B cell (primary cell): ENCODE measurements at regions not wholly inside any gene's neighbourhood (a gene's known extent, or its start where the extent isn't known, plus 50 kb on each side); places are given as distances from the start of the nearest gene placed in this dataset.

Experiments
- ATAC-seq: fragments of 200-7000 bp; cut with Tn5 transposase; one replicate; pipeline ENCODE4 v1.10.0; 2021; ENCODE audit warnings: low read depth, mild to moderate bottlenecking, moderate number of reproducible peaks, moderate library complexity
- CTCF ChIA-PET: fragments of 350-600 bp; sonication (Branson Sonifier 250); formaldehyde crosslinking; loops from one replicate; lab custom pipeline; 2021; ENCODE audit warnings: antibody characterized with exemption, inconsistent platforms; lab: Charles Lee
- POLR2A ChIA-PET: fragments of 350-600 bp; sonication (Branson Sonifier 250); formaldehyde crosslinking; loops from one replicate; lab custom pipeline; 2021; ENCODE audit warnings: antibody characterized with exemption; lab: Charles Lee
- DNase-seq: peaks from one replicate; pipeline ENCODE4 v3.0.0; 2013
- H2AFZ ChIP-seq: 2 replicates; pipeline ENCODE4 v1.6.1; 2012; ENCODE audit warnings: mild to moderate bottlenecking, low read depth, low read length; ENCODE audit not compliant: insufficient read depth, poor library complexity, severe bottlenecking
- H3K27ac ChIP-seq, 2 donors: 1 replicate in 1 of 2; 2 replicates in 1 of 2; pipeline ENCODE4 v1.5.1; 2012 to 2013; ENCODE audit warnings: low read length in 2 of 2, mild to moderate bottlenecking in 2 of 2, moderate library complexity in 1 of 2
- H3K27me3 ChIP-seq, 4 experiments: fragments of 200-600 bp in 1 of 4; sonication (generic) in 1 of 4; replicated peaks in 1 of 4; 1 replicate in 2 of 4; 2 replicates in 2 of 4; pipeline versions ENCODE4 v1.6.1 to v1.7.0; 2013 to 2016; ENCODE audit warnings: low read length in 3 of 4, mild to moderate bottlenecking in 2 of 4, mixed read lengths in 1 of 4, moderate library complexity in 1 of 4; ENCODE audit not compliant: insufficient read depth in 4 of 4, control insufficient read depth in 3 of 4; ENCODE audit errors: control extremely low read depth in 1 of 4
- H3K36me3 ChIP-seq, 2 experiments: replicated peaks in 1 of 2; 1 replicate in 1 of 2; 2 replicates in 1 of 2; pipeline versions ENCODE4 v1.6.1 to v1.7.1; 2013; ENCODE audit warnings: low read length in 1 of 2; ENCODE audit not compliant: insufficient read depth in 2 of 2, control insufficient read depth in 1 of 2; ENCODE audit errors: control extremely low read depth in 1 of 2, extremely low read depth in 1 of 2
- H3K4me1 ChIP-seq, 2 donors: fragments of 200-600 bp in 1 of 2; sonication (generic) in 1 of 2; 1 replicate in 1 of 2; 2 replicates in 1 of 2; pipeline versions ENCODE4 v1.5.1 to v1.6.1; 2013 to 2017; ENCODE audit warnings: low read length in 2 of 2; ENCODE audit not compliant: control insufficient read depth in 2 of 2, insufficient read depth in 2 of 2
- H3K4me2 ChIP-seq: replicated peaks from 2 replicates; pipeline ENCODE3; 2012; ENCODE audit warnings: mild to moderate bottlenecking, low read depth, low read length; ENCODE audit not compliant: poor library complexity, severe bottlenecking
- H3K4me3 ChIP-seq, 5 experiments: fragments of 200-600 bp in 1 of 5; sonication (generic) in 1 of 5; 1 replicate in 3 of 5; 2 replicates in 2 of 5; pipeline versions ENCODE4 v1.5.1 to v1.7.0; 2011 to 2016; ENCODE audit warnings: low read length in 4 of 5, mild to moderate bottlenecking in 4 of 5, low read depth in 2 of 5, control low read depth in 1 of 5, moderate library complexity in 1 of 5; ENCODE audit not compliant: insufficient read depth in 1 of 5; ENCODE audit errors: control extremely low read depth in 1 of 5, extremely low read depth in 1 of 5
- H3K79me2 ChIP-seq: fragments of 200-600 bp; sonication (generic); one replicate; pipeline ENCODE4 v1.6.0; 2016; ENCODE audit warnings: low read length; ENCODE audit not compliant: control insufficient read depth, insufficient read depth
- H3K9ac ChIP-seq: fragments of 200-600 bp; sonication (generic); 2 replicates; pipeline ENCODE4 v1.6.1; 2017; ENCODE audit warnings: mild to moderate bottlenecking, low read length, moderate library complexity
- H3K9me3 ChIP-seq, 3 donors: one replicate each; pipeline versions ENCODE4 v1.6.1 to v1.7.1; 2013; ENCODE audit warnings: low read length in 2 of 3; ENCODE audit not compliant: control insufficient read depth in 2 of 3, insufficient read depth in 1 of 3; ENCODE audit errors: control extremely low read depth in 1 of 3
- H4K20me1 ChIP-seq: 2 replicates; pipeline ENCODE4 v1.6.0; 2012; ENCODE audit warnings: mild to moderate bottlenecking, low read length; ENCODE audit not compliant: insufficient read depth, control insufficient read depth, poor library complexity, severe bottlenecking
- H3K27ac Mint-ChIP-seq: one replicate; pipeline ENCODE4 v1.8.0; 2021; ENCODE audit warnings: mixed read lengths
- H3K27me3 Mint-ChIP-seq: one replicate; pipeline ENCODE4 v1.8.0; 2021; ENCODE audit warnings: mixed read lengths
- H3K4me1 Mint-ChIP-seq: one replicate; pipeline ENCODE4 v1.8.0; 2021; ENCODE audit warnings: mixed read lengths
- H3K4me3 Mint-ChIP-seq: one replicate; pipeline ENCODE4 v1.8.0; 2021; ENCODE audit warnings: mixed read lengths
- H3K9me3 Mint-ChIP-seq: one replicate; pipeline ENCODE4 v1.8.0; 2022; ENCODE audit warnings: mixed read lengths; ENCODE audit not compliant: insufficient read depth
- EZH2 ChIP-seq: IDR thresholded peaks from 2 replicates; pipeline ENCODE4 v1.6.1; 2012; ENCODE audit warnings: borderline replicate concordance, low read depth, mild to moderate bottlenecking, moderate library complexity, low read length; ENCODE audit not compliant: insufficient read depth, poor library complexity, severe bottlenecking
- WGBS: methylation state at CpG from one replicate; pipeline ENCODE4 v1.1.5; 2013; ENCODE audit warnings: missing lambda C conversion rate; ENCODE audit not compliant: insufficient coverage; 5-methylcytosine and 5-hydroxymethylcytosine counted together
- intact Hi-C: fragments of 100-400 bp; cut with micrococcal nuclease; formaldehyde crosslinking; loops from one replicate; pipeline ENCODE4 v1.10.0; 2022
- TF ChIP-seq, protein P1 (sequence below): fragments of 200-600 bp; IDR thresholded peaks from one replicate; pipeline ENCODE4 v1.8.0; 2022; ENCODE audit warnings: antibody characterized with exemption, mild to moderate bottlenecking

DNA sequence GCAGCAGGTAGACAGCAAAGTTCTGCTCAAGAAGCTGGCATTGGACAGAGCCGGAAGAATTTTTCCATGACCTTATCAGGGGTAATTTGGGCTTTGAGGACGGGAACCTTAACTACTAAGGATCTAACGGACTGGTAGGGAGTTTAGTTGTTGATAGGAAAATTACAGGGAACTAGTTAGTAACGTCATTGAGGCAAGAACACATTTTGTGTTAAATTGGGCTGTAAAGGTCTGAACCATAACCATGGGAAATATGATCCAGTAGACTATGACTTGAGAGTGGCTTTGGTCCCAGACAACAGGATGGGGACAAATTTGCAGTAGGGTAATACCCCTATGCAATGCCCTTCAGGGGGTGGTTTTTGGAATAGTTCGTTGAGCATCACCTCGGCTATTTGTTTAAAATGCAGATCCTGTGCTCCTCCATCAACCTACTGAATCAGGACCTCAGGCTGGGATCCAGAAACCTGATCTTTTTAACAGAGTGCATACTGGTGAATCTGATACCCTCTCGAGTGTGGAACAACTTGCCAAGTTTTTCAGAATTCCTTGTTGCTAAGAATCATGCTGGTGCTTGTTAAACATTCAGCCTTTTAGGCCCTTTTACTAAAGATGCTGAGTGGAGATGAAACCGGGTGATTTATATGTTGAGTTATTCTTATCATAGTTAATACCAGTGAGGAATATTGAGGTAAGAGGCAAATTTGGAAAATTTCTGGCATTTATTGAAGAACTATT, 255.1 kb downstream of the MAP2K6 start:
- Histone ChIP-seq H3K79me2 (no peaks in the 10 kb centered on the region), H3K4me2 (no peak overlapping the region), H3K9me3 (no peaks in the 10 kb centered on the region), H3K36me3 (no peaks in the 10 kb centered on the region), H4K20me1 (no peaks in the 10 kb centered on the region), H3K4me1 (no peaks in the 10 kb centered on the region), H2AFZ (no peak overlapping the region), H3K27me3 (no peaks in the 10 kb centered on the region), H3K4me3 (no peak overlapping the region), H3K27ac (no peak overlapping the region), H3K9ac (no peak overlapping the region)
- TF ChIP-seq, protein P1, sequence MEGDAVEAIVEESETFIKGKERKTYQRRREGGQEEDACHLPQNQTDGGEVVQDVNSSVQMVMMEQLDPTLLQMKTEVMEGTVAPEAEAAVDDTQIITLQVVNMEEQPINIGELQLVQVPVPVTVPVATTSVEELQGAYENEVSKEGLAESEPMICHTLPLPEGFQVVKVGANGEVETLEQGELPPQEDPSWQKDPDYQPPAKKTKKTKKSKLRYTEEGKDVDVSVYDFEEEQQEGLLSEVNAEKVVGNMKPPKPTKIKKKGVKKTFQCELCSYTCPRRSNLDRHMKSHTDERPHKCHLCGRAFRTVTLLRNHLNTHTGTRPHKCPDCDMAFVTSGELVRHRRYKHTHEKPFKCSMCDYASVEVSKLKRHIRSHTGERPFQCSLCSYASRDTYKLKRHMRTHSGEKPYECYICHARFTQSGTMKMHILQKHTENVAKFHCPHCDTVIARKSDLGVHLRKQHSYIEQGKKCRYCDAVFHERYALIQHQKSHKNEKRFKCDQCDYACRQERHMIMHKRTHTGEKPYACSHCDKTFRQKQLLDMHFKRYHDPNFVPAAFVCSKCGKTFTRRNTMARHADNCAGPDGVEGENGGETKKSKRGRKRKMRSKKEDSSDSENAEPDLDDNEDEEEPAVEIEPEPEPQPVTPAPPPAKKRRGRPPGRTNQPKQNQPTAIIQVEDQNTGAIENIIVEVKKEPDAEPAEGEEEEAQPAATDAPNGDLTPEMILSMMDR, result no peak
- no peak for TF ChIP-seq EZH2
- ChIA-PET POLR2A (no interaction called here), CTCF (no interaction called here)
- Mint-ChIP-seq H3K4me1 (no peaks in the 10 kb centered on the region), H3K4me3 (no peak overlapping the region), H3K9me3 (peaks cover 2% of the 10 kb centered on the region), H3K27me3 (no peaks in the 10 kb centered on the region), H3K27ac (no peak overlapping the region)
- 79% methylated on average over 5 of the region's 8 CpGs for WGBS
- ATAC-seq (no peak), DNase-seq (no peak)
- intact Hi-C loops, result no loop called here

DNA sequence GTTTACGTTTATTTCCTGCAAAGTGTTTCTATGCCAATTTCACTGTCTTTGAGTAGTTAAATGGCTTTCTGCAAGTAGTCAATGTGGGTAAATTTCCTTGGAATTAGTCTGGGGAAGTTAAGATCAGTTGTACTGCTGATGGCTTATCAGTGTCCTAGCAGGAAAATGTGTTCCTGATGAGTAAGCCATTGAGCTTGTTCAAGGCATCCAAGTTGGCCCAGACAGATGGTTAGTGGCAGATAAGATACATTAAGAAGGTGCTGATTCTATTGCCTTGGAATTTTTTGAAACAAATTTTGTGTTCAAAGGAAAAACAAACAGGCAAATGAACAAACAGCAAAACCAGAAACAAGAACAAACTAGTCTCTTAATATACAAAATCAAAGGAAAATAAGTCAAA, 258.4 kb downstream of the MAP2K6 start:
- ATAC-seq, result no peak

More for the DNA sequence above, 258.4 kb downstream of the MAP2K6 start:
- H3K36me3 ChIP-seq, result no peaks in the 10 kb centered on the region
- no peaks in the 10 kb centered on the region for H4K20me1 ChIP-seq
- H3K4me1 ChIP-seq, result no peaks in the 10 kb centered on the region
- no peaks in the 10 kb centered on the region for H3K27me3 Mint-ChIP-seq
- H3K4me2 ChIP-seq, result no peak overlapping the region
- TF ChIP-seq, protein P1, result no peak
- TF ChIP-seq EZH2, result no peak
- no peaks in the 10 kb centered on the region for H3K4me1 Mint-ChIP-seq
- intact Hi-C loops, result no loop called here
- H3K27ac Mint-ChIP-seq, result no peak overlapping the region
- H2AFZ ChIP-seq, result no peak overlapping the region
- POLR2A ChIA-PET, result no interaction called here
- no peaks in the 10 kb centered on the region for H3K9me3 ChIP-seq
- peaks cover 2% of the 10 kb centered on the region for H3K9me3 Mint-ChIP-seq
- H3K79me2 ChIP-seq, result no peaks in the 10 kb centered on the region
- no peak for DNase-seq
- H3K27me3 ChIP-seq, result no peaks in the 10 kb centered on the region
- no peak overlapping the region for H3K4me3 ChIP-seq
- CTCF ChIA-PET, result no interaction called here
- 100% methylated on average over 1 of the region's 1 CpG for WGBS
- H3K27ac ChIP-seq, result no peak overlapping the region
- no peak overlapping the region for H3K4me3 Mint-ChIP-seq
- no peak overlapping the region for H3K9ac ChIP-seq
